ENCODE measurements at regions not wholly inside any gene's neighbourhood (a gene's known extent, or its start where the extent isn't known, plus 50 kb on each side); places are given as distances from the start of the nearest gene placed in this dataset.
"Not testable (repeated sequence)": the region's sequence is repeated elsewhere in the genome, so short reads cannot be mapped to it uniquely, and the experiment has no call there.

DNA sequence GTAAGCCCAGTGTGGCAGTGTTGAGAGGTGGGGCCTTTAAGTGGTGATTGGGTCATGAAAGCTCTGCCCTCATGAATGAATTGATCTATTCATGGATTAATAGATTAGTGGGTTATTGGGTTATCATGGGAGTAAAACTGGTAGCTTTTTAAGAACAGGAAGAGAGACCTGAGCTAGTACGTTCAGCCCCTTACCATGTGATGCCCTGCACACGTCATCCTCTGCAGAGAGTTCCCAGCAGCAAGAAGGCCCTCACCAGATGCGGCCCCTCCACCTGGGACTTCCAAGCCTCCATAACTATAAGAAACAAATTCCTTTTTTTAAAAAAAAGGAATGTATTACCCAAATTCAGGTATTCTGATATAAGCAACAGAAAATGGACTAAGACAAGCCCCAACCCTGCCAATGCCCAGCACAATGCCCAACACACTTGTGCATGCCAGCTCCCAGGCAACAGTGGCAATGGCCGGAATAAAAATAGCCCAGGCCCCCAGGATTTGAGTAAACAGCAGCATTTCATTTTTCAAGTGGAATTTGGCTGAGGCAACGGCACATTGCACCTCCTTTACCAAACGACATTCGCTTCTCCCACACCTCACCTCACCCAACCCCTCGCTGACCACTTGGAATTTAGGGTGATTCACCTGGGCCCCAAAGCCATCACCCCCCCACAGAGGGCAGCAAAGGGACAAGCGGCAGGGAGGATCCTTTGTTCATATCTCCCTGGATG lies 215.9 kb downstream of the TOMM20 start:
- Histone ChIP-seq H3F3A (ENCODE audit: insufficient read depth, low read length, poor library complexity, severe bottlenecking) (no peaks in the 10 kb centered on the region), H4K20me1 (ENCODE audit: insufficient read depth) (no peaks in the 10 kb centered on the region), H3K9me3 (ENCODE audit: low read length) (no peaks in the 10 kb centered on the region), H3K9ac (ENCODE audit: low read length) (no peak overlapping the region), H3K27me3 (ENCODE audit: insufficient read depth, low read depth, low read length) (no peaks in the 10 kb centered on the region), H3K4me2 (ENCODE audit: low read length) (no peak overlapping the region), H3K9me2 (ENCODE audit: insufficient read depth, low read length) (no peaks in the 10 kb centered on the region), H3K4me3 (ENCODE audit: low read length) (no peak overlapping the region), H3K27ac (ENCODE audit: low read length) (no peak overlapping the region), H3K36me3 (ENCODE audit: insufficient read depth, low read length) (no peaks in the 10 kb centered on the region), H2AFZ (ENCODE audit: low read depth, low read length) (no peak overlapping the region), H3K79me2 (replicated peaks; ENCODE audit: insufficient read depth, low read length) (no peaks in the 10 kb centered on the region)
- TF ChIP-seq SMC3 (conservative IDR thresholded peaks at IDR 0.05; ENCODE audit: poor library complexity) (no peak), TAF1 (IDR thresholded peaks at IDR 0.05; ENCODE audit: low read depth) (no peak), EP300 (conservative IDR thresholded peaks at IDR 0.05; ENCODE audit: poor library complexity, severe bottlenecking) (no peak), MXI1 (conservative IDR thresholded peaks at IDR 0.05; ENCODE audit: poor library complexity, severe bottlenecking) (no peak), RAD21 (conservative IDR thresholded peaks at IDR 0.05) (no peak), EZH2 (IDR thresholded peaks at IDR 0.05; ENCODE audit: borderline replicate concordance, insufficient read depth, low read length, poor library complexity, severe bottlenecking) (no peak), POLR2AphosphoS5 (IDR thresholded peaks at IDR 0.05) (no peak)
- TF ChIP-seq, protein P1, sequence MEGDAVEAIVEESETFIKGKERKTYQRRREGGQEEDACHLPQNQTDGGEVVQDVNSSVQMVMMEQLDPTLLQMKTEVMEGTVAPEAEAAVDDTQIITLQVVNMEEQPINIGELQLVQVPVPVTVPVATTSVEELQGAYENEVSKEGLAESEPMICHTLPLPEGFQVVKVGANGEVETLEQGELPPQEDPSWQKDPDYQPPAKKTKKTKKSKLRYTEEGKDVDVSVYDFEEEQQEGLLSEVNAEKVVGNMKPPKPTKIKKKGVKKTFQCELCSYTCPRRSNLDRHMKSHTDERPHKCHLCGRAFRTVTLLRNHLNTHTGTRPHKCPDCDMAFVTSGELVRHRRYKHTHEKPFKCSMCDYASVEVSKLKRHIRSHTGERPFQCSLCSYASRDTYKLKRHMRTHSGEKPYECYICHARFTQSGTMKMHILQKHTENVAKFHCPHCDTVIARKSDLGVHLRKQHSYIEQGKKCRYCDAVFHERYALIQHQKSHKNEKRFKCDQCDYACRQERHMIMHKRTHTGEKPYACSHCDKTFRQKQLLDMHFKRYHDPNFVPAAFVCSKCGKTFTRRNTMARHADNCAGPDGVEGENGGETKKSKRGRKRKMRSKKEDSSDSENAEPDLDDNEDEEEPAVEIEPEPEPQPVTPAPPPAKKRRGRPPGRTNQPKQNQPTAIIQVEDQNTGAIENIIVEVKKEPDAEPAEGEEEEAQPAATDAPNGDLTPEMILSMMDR (IDR thresholded peaks at IDR 0.05; ENCODE audit: poor library complexity, severe bottlenecking) = no peak
- TF ChIP-seq, protein P2, sequence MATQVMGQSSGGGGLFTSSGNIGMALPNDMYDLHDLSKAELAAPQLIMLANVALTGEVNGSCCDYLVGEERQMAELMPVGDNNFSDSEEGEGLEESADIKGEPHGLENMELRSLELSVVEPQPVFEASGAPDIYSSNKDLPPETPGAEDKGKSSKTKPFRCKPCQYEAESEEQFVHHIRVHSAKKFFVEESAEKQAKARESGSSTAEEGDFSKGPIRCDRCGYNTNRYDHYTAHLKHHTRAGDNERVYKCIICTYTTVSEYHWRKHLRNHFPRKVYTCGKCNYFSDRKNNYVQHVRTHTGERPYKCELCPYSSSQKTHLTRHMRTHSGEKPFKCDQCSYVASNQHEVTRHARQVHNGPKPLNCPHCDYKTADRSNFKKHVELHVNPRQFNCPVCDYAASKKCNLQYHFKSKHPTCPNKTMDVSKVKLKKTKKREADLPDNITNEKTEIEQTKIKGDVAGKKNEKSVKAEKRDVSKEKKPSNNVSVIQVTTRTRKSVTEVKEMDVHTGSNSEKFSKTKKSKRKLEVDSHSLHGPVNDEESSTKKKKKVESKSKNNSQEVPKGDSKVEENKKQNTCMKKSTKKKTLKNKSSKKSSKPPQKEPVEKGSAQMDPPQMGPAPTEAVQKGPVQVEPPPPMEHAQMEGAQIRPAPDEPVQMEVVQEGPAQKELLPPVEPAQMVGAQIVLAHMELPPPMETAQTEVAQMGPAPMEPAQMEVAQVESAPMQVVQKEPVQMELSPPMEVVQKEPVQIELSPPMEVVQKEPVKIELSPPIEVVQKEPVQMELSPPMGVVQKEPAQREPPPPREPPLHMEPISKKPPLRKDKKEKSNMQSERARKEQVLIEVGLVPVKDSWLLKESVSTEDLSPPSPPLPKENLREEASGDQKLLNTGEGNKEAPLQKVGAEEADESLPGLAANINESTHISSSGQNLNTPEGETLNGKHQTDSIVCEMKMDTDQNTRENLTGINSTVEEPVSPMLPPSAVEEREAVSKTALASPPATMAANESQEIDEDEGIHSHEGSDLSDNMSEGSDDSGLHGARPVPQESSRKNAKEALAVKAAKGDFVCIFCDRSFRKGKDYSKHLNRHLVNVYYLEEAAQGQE (IDR thresholded peaks at IDR 0.05; ENCODE audit: borderline replicate concordance) = no peak

DNA sequence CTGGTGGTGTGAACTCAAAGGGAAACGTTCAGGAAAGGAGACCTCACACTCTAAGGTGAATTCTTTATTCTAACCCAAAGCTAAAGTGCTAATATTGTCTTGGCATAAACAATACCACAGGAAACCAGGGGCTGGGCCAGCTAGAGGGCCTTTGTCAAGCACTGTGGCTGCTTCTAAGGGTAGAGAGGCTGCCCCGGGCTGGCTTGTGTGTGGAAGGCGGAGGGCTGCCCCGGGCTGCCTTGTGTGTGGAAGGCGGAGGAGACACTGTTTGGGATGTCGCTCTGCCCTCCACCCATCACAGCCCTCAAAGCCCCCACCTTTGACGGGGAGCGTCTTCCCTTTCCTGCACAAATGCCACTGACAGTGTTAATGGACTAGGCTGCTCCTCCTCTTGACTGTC lies 216.8 kb downstream of the TOMM20 start:
- Histone ChIP-seq H3F3A (ENCODE audit: insufficient read depth, low read length, poor library complexity, severe bottlenecking) (no peaks in the 10 kb centered on the region), H3K36me3 (ENCODE audit: insufficient read depth, low read length) (no peaks in the 10 kb centered on the region), H4K20me1 (ENCODE audit: insufficient read depth) (no peaks in the 10 kb centered on the region), H3K27me3 (ENCODE audit: insufficient read depth, low read depth, low read length) (no peaks in the 10 kb centered on the region), H3K79me2 (replicated peaks; ENCODE audit: insufficient read depth, low read length) (no peaks in the 10 kb centered on the region), H2AFZ (ENCODE audit: low read depth, low read length) (no peak overlapping the region), H3K9me3 (ENCODE audit: low read length) (no peaks in the 10 kb centered on the region), H3K27ac (ENCODE audit: low read length) (no peak overlapping the region), H3K4me3 (ENCODE audit: low read length) (no peak overlapping the region), H3K9me2 (ENCODE audit: insufficient read depth, low read length) (no peaks in the 10 kb centered on the region), H3K9ac (ENCODE audit: low read length) (no peak overlapping the region), H3K4me2 (ENCODE audit: low read length) (no peak overlapping the region)
- TF ChIP-seq EP300 (conservative IDR thresholded peaks at IDR 0.05; ENCODE audit: poor library complexity, severe bottlenecking) (no peak), POLR2AphosphoS5 (IDR thresholded peaks at IDR 0.05) (no peak), SMC3 (conservative IDR thresholded peaks at IDR 0.05; ENCODE audit: poor library complexity) (no peak), TAF1 (IDR thresholded peaks at IDR 0.05; ENCODE audit: low read depth) (no peak), EZH2 (IDR thresholded peaks at IDR 0.05; ENCODE audit: borderline replicate concordance, insufficient read depth, low read length, poor library complexity, severe bottlenecking) (no peak), RAD21 (conservative IDR thresholded peaks at IDR 0.05) (no peak), MXI1 (conservative IDR thresholded peaks at IDR 0.05; ENCODE audit: poor library complexity, severe bottlenecking) (no peak)
- TF ChIP-seq, protein P1 (IDR thresholded peaks at IDR 0.05; ENCODE audit: poor library complexity, severe bottlenecking) = no peak
- TF ChIP-seq, protein P2 (IDR thresholded peaks at IDR 0.05; ENCODE audit: borderline replicate concordance) = no peak

DNA sequence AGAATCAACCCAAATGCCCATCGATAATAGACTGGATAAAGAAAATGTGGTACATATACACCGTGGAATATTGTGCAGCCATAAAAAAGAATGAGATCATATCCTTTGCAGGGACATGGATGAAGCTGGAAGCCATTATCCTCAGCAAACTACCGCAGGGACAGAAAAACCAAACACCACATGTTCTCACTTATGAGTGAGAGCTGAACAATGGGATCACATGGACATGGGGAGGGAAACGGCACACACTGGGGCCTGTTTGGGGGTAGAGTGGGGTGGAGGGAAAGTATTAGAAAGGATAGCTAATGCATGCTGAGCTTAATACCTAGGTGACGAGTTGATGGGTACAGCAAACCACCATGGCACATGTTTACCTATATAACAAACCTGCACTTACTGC lies 217.5 kb downstream of the TOMM20 start:
- not testable (repeated sequence) for H3K79me2 ChIP-seq (replicated peaks; ENCODE audit: insufficient read depth, low read length); H3K4me2 ChIP-seq (ENCODE audit: low read length); H3K9ac ChIP-seq (ENCODE audit: low read length); H3K9me2 ChIP-seq (ENCODE audit: insufficient read depth, low read length); H3K27ac ChIP-seq (ENCODE audit: low read length); H3K36me3 ChIP-seq (ENCODE audit: insufficient read depth, low read length); H2AFZ ChIP-seq (ENCODE audit: low read depth, low read length); H3K27me3 ChIP-seq (ENCODE audit: insufficient read depth, low read depth, low read length); H4K20me1 ChIP-seq (ENCODE audit: insufficient read depth); H3K4me3 ChIP-seq (ENCODE audit: low read length); H3K9me3 ChIP-seq (ENCODE audit: low read length); H3F3A ChIP-seq (ENCODE audit: insufficient read depth, low read length, poor library complexity, severe bottlenecking)

Data from neural cell (in vitro differentiated cells).